H1 (cell line): ENCODE measurements at regions not wholly inside any gene's neighbourhood (a gene's known extent, or its start where the extent isn't known, plus 50 kb on each side); places are given as distances from the start of the nearest gene placed in this dataset.

Source experiments
- CEBPB ChIP-seq: IDR thresholded peaks from 2 replicates; pipeline ENCODE4 v1.6.1; 2012; ENCODE audit warnings: low read depth, low read length
- CREB1 ChIP-seq: IDR thresholded peaks from 2 replicates; pipeline ENCODE4 v1.6.1; 2012; ENCODE audit warnings: inconsistent platforms
- CTCF ChIP-seq, 3 experiments: IDR thresholded peaks; 1 replicate in 2 of 3; 2 replicates in 1 of 3; pipeline versions ENCODE4 v1.5.1 to v1.6.1; 2011; ENCODE audit warnings: low read length in 3 of 3, mild to moderate bottlenecking in 3 of 3, inconsistent platforms in 2 of 3, low read depth in 1 of 3, moderate library complexity in 1 of 3; ENCODE audit not compliant: insufficient read depth in 1 of 3; ENCODE audit errors: control extremely low read depth in 1 of 3
- EZH2 ChIP-seq: fragments of 200-600 bp; sonication (generic); IDR thresholded peaks from 2 replicates; pipeline ENCODE4 v1.7.1; 2012; ENCODE audit warnings: low read depth, mild to moderate bottlenecking, moderate library complexity, low read length, inconsistent platforms; ENCODE audit not compliant: severe bottlenecking
- NRF1 ChIP-seq: IDR thresholded peaks from 2 replicates; pipeline ENCODE4 v1.6.1; 2011; ENCODE audit warnings: mild to moderate bottlenecking, low read depth, low read length, improper control_type of control experiment
- POLR2A ChIP-seq, 2 experiments: IDR thresholded peaks; 1 replicate in 1 of 2; 2 replicates in 1 of 2; pipeline ENCODE4 v1.6.1; 2011; ENCODE audit warnings: low read depth in 2 of 2, low read length in 2 of 2, mild to moderate bottlenecking in 2 of 2; ENCODE audit errors: control extremely low read depth in 1 of 2
- SP1 ChIP-seq: IDR thresholded peaks from 2 replicates; pipeline ENCODE4 v1.6.1; 2011; ENCODE audit warnings: low read depth, low read length
- YY1 ChIP-seq: IDR thresholded peaks from 2 replicates; pipeline ENCODE4 v1.6.1; 2011; ENCODE audit warnings: low read depth, mild to moderate bottlenecking, low read length

- TF ChIP-seq CTCF (IDR thresholded peaks at IDR 0.05; ENCODE audit: control extremely low read depth in 1 of 3, insufficient read depth in 1 of 3, low read depth in 1 of 3, low read length in 3 of 3): no peak
- TF ChIP-seq CREB1: no peak
- no peak for TF ChIP-seq EZH2
- no peak for TF ChIP-seq POLR2A (IDR thresholded peaks at IDR 0.05; ENCODE audit: control extremely low read depth in 1 of 2, low read depth in 2 of 2, low read length in 2 of 2)
- TF ChIP-seq NRF1: no peak
- no peak for TF ChIP-seq CEBPB
- TF ChIP-seq SP1: no peak
- no peak for TF ChIP-seq YY1
Observed at GRCh38 chr11:7168741-7168990, 79.9 kb downstream of the RBMXL2 start.
